ENCODE measurements at regions not wholly inside any gene's neighbourhood (a gene's known extent, or its start where the extent isn't known, plus 50 kb on each side); places are given as distances from the start of the nearest gene placed in this dataset.
"Not testable (repeated sequence)": the region's sequence is repeated elsewhere in the genome, so short reads cannot be mapped to it uniquely, and the experiment has no call there.

- DNase-seq (ENCODE audit: low read depth) = no peak
These were observed 294.9 kb downstream of the FGFR2 start for GRCh38 chr10:121303287-121303890.

DNA sequence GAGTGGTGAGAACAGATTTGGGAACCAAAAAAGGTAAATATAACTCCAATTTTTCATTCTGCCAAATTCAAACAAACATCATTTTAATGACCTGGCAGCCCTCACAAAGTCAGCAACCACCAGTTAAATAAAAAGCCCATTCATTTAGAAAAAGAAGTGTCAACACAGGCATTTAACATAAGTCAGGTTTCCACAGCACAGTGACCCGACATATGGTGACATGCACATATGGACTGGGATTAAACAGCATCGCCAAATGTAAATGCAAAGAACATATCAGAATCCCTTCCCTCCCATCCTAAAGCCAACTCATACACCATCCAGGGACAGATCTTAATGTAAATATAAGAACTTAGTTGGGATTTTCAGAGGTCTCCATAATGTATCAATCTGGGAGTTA is 293.2 kb downstream of the FGFR2 start:
- DNase-seq (ENCODE audit: low read depth) = no peak

DNA sequence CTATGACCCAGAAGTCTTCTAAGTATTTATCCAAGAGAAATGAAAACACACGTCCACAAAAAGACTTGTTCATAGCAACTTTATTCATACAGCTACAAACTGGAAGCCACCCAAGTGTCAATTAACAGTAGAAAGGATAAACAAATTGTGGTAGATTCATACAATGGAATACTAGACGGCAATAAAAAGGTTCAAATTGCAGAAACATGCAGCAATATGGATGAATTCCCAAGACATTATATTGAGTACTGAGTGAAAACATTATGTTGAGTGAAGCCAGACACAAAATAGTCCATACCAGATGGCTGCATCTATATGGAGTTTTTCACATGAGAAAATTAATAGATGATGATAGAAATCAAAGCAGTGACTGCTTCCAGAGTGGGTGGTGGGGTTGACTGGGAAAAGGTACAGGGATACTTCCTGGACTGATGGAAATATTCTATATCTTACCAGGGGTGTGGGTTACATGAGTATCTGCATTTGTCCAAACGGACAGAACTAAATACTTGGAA is 292.0 kb downstream of the FGFR2 start:
- DNase-seq (ENCODE audit: low read depth) = no peak

GRCh38 chr10:121307411-121307980 is 290.7 kb downstream of the FGFR2 start:
- DNase-seq (ENCODE audit: low read depth) = no peak

DNA sequence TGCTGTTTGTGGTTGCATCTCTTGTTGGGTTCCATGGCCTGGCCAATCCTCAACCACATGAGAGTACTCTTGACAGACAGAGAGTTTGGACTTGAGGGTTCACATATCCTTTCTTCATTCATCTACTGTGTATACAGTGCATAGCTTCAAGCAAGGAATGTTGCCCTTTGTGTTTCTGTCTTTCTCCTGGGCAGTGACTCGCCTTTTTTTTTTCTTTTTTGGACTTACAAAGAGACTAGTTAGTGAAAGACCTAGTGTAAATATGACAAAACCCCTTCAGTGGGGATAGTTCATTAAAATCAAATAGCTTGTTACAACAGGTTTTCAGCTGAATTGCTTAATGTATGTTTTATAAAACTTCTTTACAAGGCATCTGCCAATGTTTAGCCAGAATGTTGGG is 290.2 kb downstream of the FGFR2 start:
- DNase-seq (ENCODE audit: low read depth) = no peak

DNA sequence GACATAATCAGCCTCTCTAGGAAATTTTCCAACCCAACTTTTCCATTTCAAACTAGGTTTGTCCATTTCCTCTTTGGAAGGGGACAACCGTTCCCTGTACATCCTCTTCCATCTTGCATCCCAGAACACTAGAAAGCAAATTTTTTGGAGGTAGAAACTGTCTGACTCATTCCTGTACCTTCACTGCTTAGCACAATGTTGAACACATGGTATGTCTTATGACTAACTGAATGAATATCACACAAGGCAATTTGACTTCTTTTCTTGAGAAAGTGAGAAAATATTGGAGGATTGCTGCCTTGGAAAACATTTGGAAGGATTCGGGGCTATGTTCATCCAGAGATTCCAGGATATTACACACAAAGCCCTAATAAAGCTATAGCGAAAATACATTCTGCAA is 289.1 kb downstream of the FGFR2 start:
- no peak for DNase-seq (ENCODE audit: low read depth)

DNA sequence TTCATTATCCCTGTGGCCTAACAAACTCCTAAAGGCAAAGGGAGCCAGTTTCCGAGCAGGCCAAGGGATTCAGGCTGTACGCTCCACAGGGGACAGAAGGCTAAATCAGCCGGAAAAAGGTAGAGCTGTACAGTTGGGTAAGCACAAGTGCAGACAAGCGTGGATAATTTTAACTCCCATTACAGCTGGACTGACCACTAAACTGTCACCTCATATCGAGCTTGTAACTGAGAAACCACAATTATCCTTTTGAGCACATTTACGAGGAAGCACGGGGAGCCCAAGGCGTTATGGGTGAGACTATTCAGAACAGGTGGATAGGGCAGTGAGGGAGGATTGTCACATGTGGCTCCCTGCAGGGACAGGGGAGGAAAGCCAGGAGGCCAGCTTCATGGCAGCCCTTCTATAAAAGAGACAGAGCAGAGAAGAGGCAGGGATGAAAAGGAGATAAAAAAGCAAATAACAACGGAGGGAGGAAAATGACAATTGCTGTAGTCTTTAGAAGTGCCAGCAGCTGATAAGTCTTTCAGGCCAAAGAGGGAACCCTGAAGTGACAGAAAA is 288.0 kb downstream of the FGFR2 start:
- DNase-seq (ENCODE audit: low read depth) = no peak

DNA sequence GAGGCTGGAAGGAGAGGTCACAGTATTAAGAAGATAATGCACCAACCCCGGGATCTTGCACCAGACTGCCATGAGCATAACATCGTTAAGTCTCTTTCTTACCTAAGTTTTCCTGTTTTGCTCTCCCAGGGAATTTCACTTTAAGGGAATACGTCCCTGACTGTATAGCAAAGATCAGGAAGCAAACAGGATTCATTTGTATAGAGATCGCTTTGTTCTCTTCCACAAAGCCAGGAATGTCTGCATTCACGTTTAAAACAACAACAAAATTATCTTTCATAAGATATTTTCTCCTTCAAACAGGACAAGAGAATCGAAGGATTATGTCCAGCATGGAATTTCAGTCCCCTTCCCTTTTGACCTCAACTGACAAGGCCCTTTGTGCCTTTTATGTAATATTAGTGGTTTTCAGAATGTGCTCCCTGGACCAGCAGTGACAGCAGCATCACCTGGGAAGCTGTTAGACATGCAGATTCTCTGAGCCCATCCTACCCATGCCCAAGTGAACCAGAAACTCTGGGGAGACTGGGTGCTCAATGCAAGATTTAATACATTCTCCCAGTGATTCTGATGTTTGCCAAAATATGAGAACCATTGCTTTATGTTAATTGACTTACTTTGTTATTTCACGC is 286.3 kb downstream of the FGFR2 start:
- DNase-seq (ENCODE audit: low read depth) = no peak

GRCh38 chr10:121312587-121312986 is 285.7 kb downstream of the FGFR2 start:
- DNase-seq (ENCODE audit: low read depth) = no peak

DNA sequence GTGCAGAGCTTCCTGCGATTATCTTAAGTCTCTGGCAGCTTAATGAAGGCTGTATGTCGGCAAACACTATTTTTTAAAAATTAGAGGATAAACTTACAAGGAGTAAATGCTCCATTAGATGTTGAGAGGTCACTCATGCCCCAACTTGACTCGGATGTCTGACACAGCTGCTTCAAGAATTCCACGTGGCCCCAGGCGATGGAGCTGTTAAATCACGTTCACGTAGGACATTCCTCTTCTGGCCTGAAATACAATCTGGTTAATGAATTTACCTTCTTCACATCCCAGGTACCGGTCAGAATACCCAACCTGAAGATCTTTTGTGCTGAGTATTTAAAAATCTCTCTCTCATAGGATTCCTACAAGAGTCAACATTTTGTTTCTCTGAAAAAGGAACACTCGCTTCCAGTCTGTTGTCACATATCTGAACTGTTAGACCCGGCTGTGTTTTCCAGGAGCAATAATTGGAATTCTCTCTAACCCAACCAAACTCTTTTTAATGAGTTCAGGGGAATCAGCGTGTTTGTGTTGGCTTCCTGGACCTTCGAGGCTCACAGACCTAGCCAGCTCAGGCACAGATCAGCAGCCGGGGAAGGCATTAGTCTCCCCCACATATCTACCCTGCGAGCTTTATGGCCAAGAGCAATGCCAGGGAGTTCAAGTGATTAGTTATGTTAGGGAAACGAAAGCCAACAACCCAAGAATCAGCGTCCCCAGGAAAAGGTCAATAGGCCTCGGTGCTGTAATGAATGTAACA is 284.9 kb downstream of the FGFR2 start:
- DNase-seq (ENCODE audit: low read depth) = no peak

GRCh38 chr10:121316432-121316831 is 281.8 kb downstream of the FGFR2 start:
- DNase-seq (ENCODE audit: low read depth) = no peak

GRCh38 chr10:121317374-121317773 is 280.9 kb downstream of the FGFR2 start:
- DNase-seq (ENCODE audit: low read depth) = no peak

GRCh38 chr10:121322046-121322445 is 276.2 kb downstream of the FGFR2 start:
- DNase-seq (ENCODE audit: low read depth) = no peak

GRCh38 chr10:121322776-121323175 is 275.5 kb downstream of the FGFR2 start:
- no peak for DNase-seq (ENCODE audit: low read depth)

- DNase-seq (ENCODE audit: low read depth) = no peak
These were observed 274.8 kb downstream of the FGFR2 start for GRCh38 chr10:121323443-121323842.

- no peak for DNase-seq (ENCODE audit: low read depth)
These were observed 273.5 kb downstream of the FGFR2 start for GRCh38 chr10:121324678-121325213.

DNA sequence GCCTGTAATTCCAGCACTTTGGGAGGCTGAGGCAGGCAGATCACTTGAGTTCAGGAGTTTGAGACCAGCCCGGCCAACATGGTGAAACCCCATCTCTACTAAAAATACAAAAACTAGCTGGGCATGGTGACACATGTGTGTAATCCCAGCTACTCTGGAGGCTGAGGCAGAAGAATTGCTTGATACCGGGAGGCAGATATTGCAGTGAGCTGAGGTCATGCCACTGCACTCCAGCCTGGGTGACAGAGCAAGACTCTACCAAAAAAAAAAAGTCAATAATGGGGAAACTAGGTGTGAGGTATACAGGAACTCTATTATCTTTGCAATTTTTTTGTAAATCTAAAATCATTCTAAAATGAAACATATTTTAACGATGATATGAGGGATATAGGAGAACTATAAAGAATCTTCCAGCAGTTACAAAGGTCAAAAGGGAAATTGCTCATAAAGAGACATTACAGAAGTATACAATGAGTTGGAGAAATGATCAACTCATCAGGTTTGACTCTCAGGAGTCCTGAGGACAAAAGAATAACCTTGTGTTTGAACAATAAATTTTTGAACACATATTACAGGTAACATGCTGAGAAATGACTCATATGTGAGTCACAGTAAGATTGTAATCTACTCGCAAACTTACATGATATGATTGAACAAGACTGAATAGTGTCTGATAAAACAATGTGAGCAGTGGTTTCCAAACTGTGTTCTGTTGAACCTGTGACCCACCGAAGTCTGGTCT is 272.6 kb downstream of the FGFR2 start:
- DNase-seq (ENCODE audit: low read depth) = no peak

DNA sequence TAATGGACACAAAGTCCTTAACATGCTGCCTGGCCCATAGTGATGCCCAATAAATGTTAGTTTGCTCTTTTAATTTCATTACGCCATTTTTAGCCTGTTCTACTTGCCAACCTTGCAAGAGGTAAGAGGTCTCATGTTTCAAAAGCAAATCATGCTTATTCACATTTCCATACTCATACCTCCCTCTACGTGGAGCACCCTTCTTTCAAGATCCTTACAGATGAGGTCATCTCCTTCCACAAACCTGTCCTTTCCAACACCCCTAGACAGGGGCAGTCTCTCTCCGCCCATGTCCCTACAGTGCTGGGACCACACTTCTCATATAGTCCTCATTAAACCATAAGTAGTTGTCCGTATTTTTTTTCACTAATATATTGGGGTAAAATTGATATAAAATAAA is 271.3 kb downstream of the FGFR2 start:
- DNase-seq (ENCODE audit: low read depth) = no peak

DNA sequence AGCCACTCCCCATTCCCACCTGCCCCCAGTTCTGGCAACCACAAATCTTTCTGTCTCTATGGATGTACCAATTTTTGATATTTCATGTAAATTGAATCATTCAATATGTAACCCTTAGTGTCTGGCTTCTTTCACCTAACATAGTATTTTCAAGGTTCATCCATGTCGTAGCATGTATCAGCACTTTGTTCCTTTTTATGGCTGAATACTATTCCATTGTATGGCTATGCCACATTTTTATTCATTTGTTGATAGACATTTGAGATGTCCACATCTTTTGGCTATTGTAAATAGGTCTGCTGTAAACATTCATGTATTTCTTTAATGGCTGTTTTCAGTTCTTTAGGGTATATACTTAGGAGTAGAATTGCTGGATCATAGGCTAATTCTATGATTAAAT is 270.5 kb downstream of the FGFR2 start:
- DNase-seq (ENCODE audit: low read depth) = no peak

GRCh38 chr10:121329631-121330030 is 268.6 kb downstream of the FGFR2 start:
- not testable (repeated sequence) for DNase-seq (ENCODE audit: low read depth)

DNA sequence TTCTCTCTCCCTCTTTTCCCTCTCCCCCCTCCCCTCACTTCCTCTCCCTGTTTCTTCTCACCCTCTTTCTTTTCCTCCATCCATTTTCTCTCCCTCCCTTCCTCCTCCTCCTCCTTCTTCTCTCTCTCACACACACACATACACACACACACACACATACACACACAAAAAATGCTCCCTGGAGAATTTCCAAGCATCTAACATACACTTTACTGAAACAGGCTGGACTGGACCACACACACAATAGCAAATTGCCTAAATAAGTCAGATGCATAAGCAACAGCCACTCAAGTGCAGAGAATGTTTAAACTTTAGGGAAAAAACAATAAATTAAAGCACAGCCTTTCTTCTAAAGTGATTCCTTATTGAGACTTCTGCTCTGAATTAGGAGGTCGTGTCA is 267.7 kb downstream of the FGFR2 start:
- no peak for DNase-seq (ENCODE audit: low read depth)

DNA sequence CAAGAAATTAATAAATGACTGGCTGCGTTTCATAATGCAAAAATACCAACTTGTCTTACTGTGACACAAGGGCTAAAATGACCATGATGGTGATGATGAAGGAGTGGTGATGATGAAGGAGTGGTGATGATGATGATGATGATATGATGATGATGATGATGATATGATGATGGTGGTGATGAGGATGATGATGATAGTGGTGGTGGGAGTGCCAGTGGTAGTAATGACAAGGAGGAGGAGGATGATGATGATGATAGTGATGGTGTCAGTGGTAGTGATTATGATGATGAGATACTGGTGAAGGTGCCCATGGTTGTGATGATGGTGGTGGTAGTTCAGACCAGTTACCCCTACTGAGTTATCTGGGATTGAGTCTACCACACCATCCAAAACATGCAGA is 265.9 kb downstream of the FGFR2 start:
- no peak for DNase-seq (ENCODE audit: low read depth)
